ENCODE measurements at regions not wholly inside any gene's neighbourhood (a gene's known extent, or its start where the extent isn't known, plus 50 kb on each side); places are given as distances from the start of the nearest gene placed in this dataset.

DNA sequence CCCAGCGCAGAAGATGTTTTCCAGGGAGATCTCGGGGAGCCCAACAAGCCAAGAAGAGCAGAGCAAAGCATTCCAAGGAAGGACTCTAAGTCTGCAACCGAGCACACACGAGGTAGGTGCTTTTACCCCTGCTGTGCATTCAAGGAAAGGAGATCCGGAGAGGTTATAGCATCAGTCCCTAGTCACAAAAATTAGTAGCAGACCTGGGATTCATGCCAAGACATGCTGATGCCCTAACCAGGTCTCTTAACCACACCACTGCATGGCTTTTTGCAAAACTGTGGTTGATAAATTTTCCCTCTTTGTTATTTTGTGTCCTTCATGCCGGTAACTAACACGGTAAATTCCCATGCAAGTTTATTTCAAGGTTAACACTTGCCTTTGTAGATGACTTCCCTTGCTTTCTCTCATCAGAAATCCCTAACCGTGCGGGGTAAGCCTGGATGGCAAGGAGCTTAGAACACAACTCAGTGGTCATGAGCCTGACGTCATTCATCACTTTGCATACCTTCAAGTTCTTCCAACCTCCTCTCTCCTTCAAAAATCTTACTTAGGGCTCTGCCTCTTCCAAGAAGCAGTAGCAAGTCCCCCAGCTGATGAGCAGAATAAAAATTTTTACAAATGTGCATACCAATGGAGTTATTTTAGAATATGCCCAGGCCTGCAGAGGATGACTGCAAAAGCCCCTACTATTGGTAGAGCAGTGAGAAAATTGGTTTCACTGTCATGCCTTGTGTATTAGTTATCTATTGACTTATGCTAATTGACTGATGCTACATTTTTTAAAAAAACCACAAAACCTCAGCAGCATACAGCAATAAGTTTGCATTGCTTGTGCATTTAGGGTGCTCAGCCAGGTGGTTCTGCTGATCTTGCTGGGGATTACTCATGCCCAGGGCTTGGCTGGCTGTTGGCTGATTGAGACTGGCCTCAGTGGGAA lies 465.1 kb downstream of the MN1 start:
- no peak for DNase-seq (ENCODE audit: unreplicated experiment)
- H3K36me3 Mint-ChIP-seq (ENCODE audit: insufficient read depth, unreplicated experiment), result no peaks in the 10 kb centered on the region
- CTCF ChIA-PET, result no interaction called here
- H3K4me3 Mint-ChIP-seq (ENCODE audit: unreplicated experiment), result no peak overlapping the region
- TF ChIP-seq, protein P1, sequence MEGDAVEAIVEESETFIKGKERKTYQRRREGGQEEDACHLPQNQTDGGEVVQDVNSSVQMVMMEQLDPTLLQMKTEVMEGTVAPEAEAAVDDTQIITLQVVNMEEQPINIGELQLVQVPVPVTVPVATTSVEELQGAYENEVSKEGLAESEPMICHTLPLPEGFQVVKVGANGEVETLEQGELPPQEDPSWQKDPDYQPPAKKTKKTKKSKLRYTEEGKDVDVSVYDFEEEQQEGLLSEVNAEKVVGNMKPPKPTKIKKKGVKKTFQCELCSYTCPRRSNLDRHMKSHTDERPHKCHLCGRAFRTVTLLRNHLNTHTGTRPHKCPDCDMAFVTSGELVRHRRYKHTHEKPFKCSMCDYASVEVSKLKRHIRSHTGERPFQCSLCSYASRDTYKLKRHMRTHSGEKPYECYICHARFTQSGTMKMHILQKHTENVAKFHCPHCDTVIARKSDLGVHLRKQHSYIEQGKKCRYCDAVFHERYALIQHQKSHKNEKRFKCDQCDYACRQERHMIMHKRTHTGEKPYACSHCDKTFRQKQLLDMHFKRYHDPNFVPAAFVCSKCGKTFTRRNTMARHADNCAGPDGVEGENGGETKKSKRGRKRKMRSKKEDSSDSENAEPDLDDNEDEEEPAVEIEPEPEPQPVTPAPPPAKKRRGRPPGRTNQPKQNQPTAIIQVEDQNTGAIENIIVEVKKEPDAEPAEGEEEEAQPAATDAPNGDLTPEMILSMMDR (IDR thresholded peaks at IDR 0.05; ENCODE audit: unreplicated experiment), result no peak
- no peak overlapping the region for H3K27ac Mint-ChIP-seq (ENCODE audit: low read depth, unreplicated experiment)
- no peaks in the 10 kb centered on the region for H3K9me3 Mint-ChIP-seq (ENCODE audit: unreplicated experiment)
- no TSS peak for BruUV-seq (replicated peaks)
- H3K4me1 Mint-ChIP-seq (ENCODE audit: insufficient read depth, unreplicated experiment), result no peaks in the 10 kb centered on the region
- H3K27me3 Mint-ChIP-seq (ENCODE audit: insufficient read depth, unreplicated experiment), result peaks cover 7% of the 10 kb centered on the region
- POLR2A ChIA-PET, result interaction anchor here (0.7 kb wide), 1 partner anchor 468 kb away, joined by 3 read pairs; no protein-coding TSS in a partner anchor
- intact Hi-C loops (cut with micrococcal nuclease), result no loop called here

DNA sequence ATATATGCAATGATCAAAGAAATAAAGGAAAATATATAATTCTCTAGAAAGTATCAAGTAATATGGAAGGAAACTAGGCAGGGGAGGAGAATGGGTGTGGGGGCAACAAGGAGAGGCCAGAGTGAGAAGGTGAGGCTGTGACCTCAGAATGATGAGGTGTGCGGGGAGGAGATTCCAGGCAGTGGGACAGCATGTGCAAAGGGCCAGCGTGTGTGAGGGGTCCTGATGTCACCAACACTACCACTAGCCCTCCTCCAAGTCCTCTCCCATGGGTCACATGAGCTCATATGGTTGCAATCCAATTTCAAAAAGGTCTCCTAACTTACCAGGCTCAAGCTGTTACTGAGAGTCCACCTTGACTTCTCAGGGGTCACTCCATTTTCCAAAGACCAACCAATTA lies 463.9 kb downstream of the MN1 start:
- H3K27ac Mint-ChIP-seq (ENCODE audit: low read depth, unreplicated experiment), result no peak overlapping the region
- ChIA-PET CTCF (no interaction called here), POLR2A (no interaction called here)
- no TSS peak for BruUV-seq (replicated peaks)
- H3K4me1 Mint-ChIP-seq (ENCODE audit: insufficient read depth, unreplicated experiment), result no peaks in the 10 kb centered on the region
- intact Hi-C loops (cut with micrococcal nuclease), result no loop called here
- H3K4me3 Mint-ChIP-seq (ENCODE audit: unreplicated experiment), result no peak overlapping the region
- H3K27me3 Mint-ChIP-seq (ENCODE audit: insufficient read depth, unreplicated experiment), result no peaks in the 10 kb centered on the region
- no peak for DNase-seq (ENCODE audit: unreplicated experiment)
- no peaks in the 10 kb centered on the region for H3K36me3 Mint-ChIP-seq (ENCODE audit: insufficient read depth, unreplicated experiment)
- no peaks in the 10 kb centered on the region for H3K9me3 Mint-ChIP-seq (ENCODE audit: unreplicated experiment)
- TF ChIP-seq, protein P1 (IDR thresholded peaks at IDR 0.05; ENCODE audit: unreplicated experiment), result no peak

DNA sequence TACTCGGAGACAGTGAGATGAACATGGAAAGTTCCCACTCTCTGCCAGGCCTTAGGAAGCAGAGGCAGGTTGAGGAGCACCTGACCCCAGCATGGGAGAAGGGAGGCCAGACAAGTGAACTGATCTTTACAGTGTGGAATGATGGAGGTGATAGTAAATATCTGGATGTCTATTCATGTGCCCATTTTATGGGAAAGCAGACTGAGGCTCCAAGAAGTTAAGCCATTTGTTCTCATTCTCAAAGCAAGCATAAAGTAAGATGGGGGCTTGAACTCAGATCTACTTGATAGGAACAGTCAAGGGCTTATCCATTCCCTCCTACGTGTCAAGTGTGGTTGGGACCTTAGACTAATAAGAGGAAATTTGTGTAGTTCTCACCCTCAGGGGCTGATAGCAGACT lies 461.5 kb downstream of the MN1 start:
- ChIA-PET POLR2A (no interaction called here), CTCF (no interaction called here)
- H3K36me3 Mint-ChIP-seq (ENCODE audit: insufficient read depth, unreplicated experiment), result no peaks in the 10 kb centered on the region
- intact Hi-C loops (cut with micrococcal nuclease), result no loop called here
- no TSS peak for BruUV-seq (replicated peaks)
- H3K27ac Mint-ChIP-seq (ENCODE audit: low read depth, unreplicated experiment), result no peak overlapping the region
- TF ChIP-seq, protein P1 (IDR thresholded peaks at IDR 0.05; ENCODE audit: unreplicated experiment), result no peak
- no peak for DNase-seq (ENCODE audit: unreplicated experiment)
- H3K4me1 Mint-ChIP-seq (ENCODE audit: insufficient read depth, unreplicated experiment), result no peaks in the 10 kb centered on the region
- no peak overlapping the region for H3K4me3 Mint-ChIP-seq (ENCODE audit: unreplicated experiment)
- no peaks in the 10 kb centered on the region for H3K9me3 Mint-ChIP-seq (ENCODE audit: unreplicated experiment)
- H3K27me3 Mint-ChIP-seq (ENCODE audit: insufficient read depth, unreplicated experiment), result peaks cover 11% of the 10 kb centered on the region

DNA sequence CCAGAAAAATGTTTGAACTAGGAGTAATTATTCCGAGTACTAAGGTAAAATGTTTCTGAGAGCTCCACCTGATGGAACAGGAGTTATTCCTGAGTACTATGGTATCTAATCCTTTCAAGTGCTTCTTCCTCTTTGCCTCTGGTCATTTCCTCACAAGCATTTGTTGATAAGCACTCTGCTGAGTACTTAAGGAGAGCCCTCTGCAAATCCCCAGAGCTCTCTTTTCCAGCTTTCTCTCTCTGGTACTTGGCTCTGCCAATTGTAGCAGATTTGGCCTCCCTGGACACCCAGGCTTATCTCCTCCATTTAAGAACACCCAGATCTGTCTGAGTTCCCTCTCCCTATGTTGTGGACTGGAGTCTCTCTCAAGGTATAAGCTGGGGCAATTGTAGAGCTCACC lies 457.0 kb downstream of the MN1 start:
- TF ChIP-seq, protein P1 (IDR thresholded peaks at IDR 0.05; ENCODE audit: unreplicated experiment), result no peak
- no peaks in the 10 kb centered on the region for H3K9me3 Mint-ChIP-seq (ENCODE audit: unreplicated experiment)
- no peak for DNase-seq (ENCODE audit: unreplicated experiment)
- no TSS peak for BruUV-seq (replicated peaks)
- H3K4me3 Mint-ChIP-seq (ENCODE audit: unreplicated experiment), result no peak overlapping the region
- H3K36me3 Mint-ChIP-seq (ENCODE audit: insufficient read depth, unreplicated experiment), result no peaks in the 10 kb centered on the region
- intact Hi-C loops (cut with micrococcal nuclease), result no loop called here
- POLR2A ChIA-PET, result interaction anchor here (1.1 kb wide), 1 partner anchor 466 kb away, joined by 3 read pairs; no protein-coding TSS in a partner anchor
- peaks cover 5% of the 10 kb centered on the region for H3K4me1 Mint-ChIP-seq (ENCODE audit: insufficient read depth, unreplicated experiment)
- CTCF ChIA-PET, result interaction anchor here (0.6 to 0.7 kb wide), 2 partner anchors 588 to 1730 kb away, joined by 3 read pairs; no protein-coding TSS in a partner anchor
- no peak overlapping the region for H3K27ac Mint-ChIP-seq (ENCODE audit: low read depth, unreplicated experiment)
- H3K27me3 Mint-ChIP-seq (ENCODE audit: insufficient read depth, unreplicated experiment), result peaks cover 13% of the 10 kb centered on the region
